ENCODE measurements at regions not wholly inside any gene's neighbourhood (a gene's known extent, or its start where the extent isn't known, plus 50 kb on each side); places are given as distances from the start of the nearest gene placed in this dataset.

DNA sequence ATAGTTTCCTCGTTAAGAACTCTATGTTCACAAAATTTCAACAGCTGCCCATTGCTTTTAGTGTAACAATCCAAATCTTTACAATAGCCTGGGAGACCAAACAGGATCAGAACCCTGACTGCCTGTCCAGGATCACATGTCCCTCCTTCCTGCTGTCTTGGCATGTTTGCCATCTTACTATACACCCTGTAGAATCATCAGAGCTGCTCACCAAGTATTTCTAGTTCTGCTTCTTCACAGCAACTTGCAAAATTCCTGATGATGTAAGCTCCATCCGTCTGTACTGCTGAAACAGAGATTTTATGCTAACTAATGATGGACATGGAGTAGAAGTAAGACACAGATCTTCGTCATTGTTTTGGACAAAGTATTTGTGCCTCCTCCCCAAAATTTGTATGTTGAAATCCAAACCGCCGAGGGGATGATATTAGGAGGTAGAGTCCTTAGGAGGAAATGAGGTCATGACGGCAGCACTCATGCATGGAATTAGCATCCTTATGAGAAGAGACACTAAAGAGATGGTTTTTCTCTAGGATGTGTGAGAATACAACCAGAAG is 464.9 kb upstream of the BRINP1 start:
- TF ChIP-seq, protein P1, sequence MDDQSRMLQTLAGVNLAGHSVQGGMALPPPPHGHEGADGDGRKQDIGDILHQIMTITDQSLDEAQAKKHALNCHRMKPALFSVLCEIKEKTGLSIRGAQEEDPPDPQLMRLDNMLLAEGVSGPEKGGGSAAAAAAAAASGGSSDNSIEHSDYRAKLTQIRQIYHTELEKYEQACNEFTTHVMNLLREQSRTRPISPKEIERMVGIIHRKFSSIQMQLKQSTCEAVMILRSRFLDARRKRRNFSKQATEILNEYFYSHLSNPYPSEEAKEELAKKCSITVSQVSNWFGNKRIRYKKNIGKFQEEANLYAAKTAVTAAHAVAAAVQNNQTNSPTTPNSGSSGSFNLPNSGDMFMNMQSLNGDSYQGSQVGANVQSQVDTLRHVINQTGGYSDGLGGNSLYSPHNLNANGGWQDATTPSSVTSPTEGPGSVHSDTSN (IDR thresholded peaks at IDR 0.05) = no peak
- TF ChIP-seq RAD21 (conservative IDR thresholded peaks at IDR 0.05 in 1 of 2, IDR thresholded peaks at IDR 0.05 in 1 of 2) (no peak), CBX2 (IDR thresholded peaks at IDR 0.05; ENCODE audit: borderline replicate concordance, low read depth) (no peak), SREBF2 (IDR thresholded peaks at IDR 0.05) (no peak)
- TF ChIP-seq, protein P2, sequence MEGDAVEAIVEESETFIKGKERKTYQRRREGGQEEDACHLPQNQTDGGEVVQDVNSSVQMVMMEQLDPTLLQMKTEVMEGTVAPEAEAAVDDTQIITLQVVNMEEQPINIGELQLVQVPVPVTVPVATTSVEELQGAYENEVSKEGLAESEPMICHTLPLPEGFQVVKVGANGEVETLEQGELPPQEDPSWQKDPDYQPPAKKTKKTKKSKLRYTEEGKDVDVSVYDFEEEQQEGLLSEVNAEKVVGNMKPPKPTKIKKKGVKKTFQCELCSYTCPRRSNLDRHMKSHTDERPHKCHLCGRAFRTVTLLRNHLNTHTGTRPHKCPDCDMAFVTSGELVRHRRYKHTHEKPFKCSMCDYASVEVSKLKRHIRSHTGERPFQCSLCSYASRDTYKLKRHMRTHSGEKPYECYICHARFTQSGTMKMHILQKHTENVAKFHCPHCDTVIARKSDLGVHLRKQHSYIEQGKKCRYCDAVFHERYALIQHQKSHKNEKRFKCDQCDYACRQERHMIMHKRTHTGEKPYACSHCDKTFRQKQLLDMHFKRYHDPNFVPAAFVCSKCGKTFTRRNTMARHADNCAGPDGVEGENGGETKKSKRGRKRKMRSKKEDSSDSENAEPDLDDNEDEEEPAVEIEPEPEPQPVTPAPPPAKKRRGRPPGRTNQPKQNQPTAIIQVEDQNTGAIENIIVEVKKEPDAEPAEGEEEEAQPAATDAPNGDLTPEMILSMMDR (IDR thresholded peaks at IDR 0.05) = no peak

All from A549 (cell line).